ENCODE measurements at regions not wholly inside any gene's neighbourhood (a gene's known extent, or its start where the extent isn't known, plus 50 kb on each side); places are given as distances from the start of the nearest gene placed in this dataset.
A peak's percentile ranks its signal among the peaks of the same experiment; 100 is the strongest.
"Not testable (repeated sequence)": the region's sequence is repeated elsewhere in the genome, so short reads cannot be mapped to it uniquely, and the experiment has no call there.

GRCh38 chr10:118827053-118827452 lies 72.3 kb upstream of the CACUL1 start:
- H3K4me3 Mint-ChIP-seq, result no peak overlapping the region
- H3K27ac Mint-ChIP-seq, result no peak overlapping the region
- H3K9me3 Mint-ChIP-seq, result peaks cover 0 to 2% (median 0%) of the 10 kb centered on the region in 8 donors
- Histone ChIP-seq H3K4me3 (ENCODE audit: low read length in 2 of 2) (no peak overlapping the region), H3K36me3 (ENCODE audit: insufficient read depth, low read length) (no peaks in the 10 kb centered on the region), H3K27ac (ENCODE audit: low read depth, low read length) (no peak overlapping the region), H3K4me1 (ENCODE audit: insufficient read depth, low read length) (peaks cover under 1% of the 10 kb centered on the region), H3K27me3 (ENCODE audit: insufficient read depth, low read length) (no peaks in the 10 kb centered on the region), H3K9me3 (ENCODE audit: control insufficient read depth in 1 of 2, low read length in 2 of 2) (no peaks in the 10 kb centered on the region)
- DNase-seq, result no peak
- ChIA-PET POLR2A (ENCODE audit: partially characterized antibody) (no interaction called here), CTCF (ENCODE audit: partially characterized antibody) (no interaction called here)
- peaks cover 1 to 2% of the 10 kb centered on the region in 2 donors for H3K27me3 Mint-ChIP-seq
- peaks cover 0 to 4% (median 3%) of the 10 kb centered on the region in 4 donors for H3K4me1 Mint-ChIP-seq
- H3K36me3 Mint-ChIP-seq, result no peaks in the 10 kb centered on the region
- intact Hi-C loops (cut with micrococcal nuclease), result no loop called here

DNA sequence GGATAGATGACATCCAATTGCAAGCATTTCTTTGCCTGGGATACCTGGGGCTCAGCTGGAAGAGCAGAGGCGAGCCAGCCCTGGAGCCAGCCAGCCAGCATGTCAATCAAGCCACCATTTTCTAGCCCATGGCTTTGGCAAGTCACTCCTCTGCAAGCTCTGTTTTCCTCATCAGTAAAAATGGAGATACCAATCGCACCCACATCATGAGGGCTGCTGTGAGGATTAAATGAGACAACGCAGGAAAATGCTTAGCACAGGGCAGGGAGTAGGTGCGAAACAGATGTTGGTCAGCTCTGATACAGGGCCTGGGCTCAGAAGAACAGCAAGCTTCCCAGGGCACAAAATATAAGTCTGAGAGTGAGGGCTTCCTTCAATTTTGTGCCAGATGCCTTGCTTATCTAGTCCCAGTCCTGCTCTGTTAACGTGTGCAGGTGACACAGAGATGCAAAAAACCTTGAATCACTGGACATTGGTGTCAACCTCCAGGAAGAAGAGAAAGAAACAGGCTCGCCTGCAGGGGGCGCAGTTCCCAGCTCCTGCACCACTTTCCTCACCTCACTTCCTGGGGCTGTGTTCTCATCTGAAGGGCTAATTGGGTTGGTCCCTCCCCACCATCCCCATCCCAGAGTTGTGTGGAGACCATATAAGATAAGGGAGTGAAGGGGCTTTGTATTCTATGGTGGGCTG lies 72.8 kb upstream of the CACUL1 start:
- H3K9me3 Mint-ChIP-seq, result peaks cover 0 to 2% (median 0%) of the 10 kb centered on the region in 8 donors
- POLR2A ChIA-PET (ENCODE audit: partially characterized antibody), result no interaction called here
- DNase-seq, result no peak
- Histone ChIP-seq H3K27ac (ENCODE audit: low read depth, low read length) (no peak overlapping the region), H3K4me3 (ENCODE audit: low read length in 2 of 2) (no peak overlapping the region), H3K36me3 (ENCODE audit: insufficient read depth, low read length) (no peaks in the 10 kb centered on the region), H3K4me1 (ENCODE audit: insufficient read depth, low read length) (peaks cover 6% of the 10 kb centered on the region), H3K9me3 (ENCODE audit: control insufficient read depth in 1 of 2, low read length in 2 of 2) (no peaks in the 10 kb centered on the region), H3K27me3 (ENCODE audit: insufficient read depth, low read length) (no peaks in the 10 kb centered on the region)
- intact Hi-C loops (cut with micrococcal nuclease), result no loop called here
- no peak overlapping the region for H3K4me3 Mint-ChIP-seq
- H3K27ac Mint-ChIP-seq, result no peak overlapping the region
- peaks cover 1 to 2% of the 10 kb centered on the region in 2 donors for H3K27me3 Mint-ChIP-seq
- H3K36me3 Mint-ChIP-seq, result no peaks in the 10 kb centered on the region
- CTCF ChIA-PET (ENCODE audit: partially characterized antibody), result interaction anchor here (1.3 kb wide), 1 partner anchor 15 kb away, joined by 5 read pairs; no protein-coding TSS in a partner anchor
- H3K4me1 Mint-ChIP-seq, result peaks cover 0 to 8% (median 7%) of the 10 kb centered on the region in 4 donors

DNA sequence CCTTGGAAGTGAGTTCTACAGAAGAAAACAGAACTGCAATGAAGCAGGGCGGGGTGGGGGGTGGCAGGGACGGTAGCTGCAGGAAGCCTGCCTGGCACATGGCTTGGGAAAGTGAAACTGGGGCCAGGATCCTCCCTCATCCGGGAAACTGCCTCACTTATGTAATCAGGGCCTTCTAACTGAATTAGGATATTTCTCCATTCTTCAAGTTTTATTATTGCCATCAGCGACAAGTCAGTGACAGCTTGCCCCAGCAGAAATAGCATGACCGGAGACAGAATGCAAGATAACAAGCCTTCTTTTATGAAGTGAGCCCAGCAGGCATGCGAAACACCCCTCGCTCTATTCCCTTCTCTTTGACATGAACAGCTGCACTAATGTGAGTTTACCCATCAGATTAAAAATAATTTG lies 77.5 kb upstream of the CACUL1 start:
- Mint-ChIP-seq H3K27me3 (peaks cover 1 to 2% of the 10 kb centered on the region in 2 donors), H3K4me3 (peak overlapping the region in 7 of 8 donors; percentile 8 to 63 (median 29)), H3K36me3 (no peaks in the 10 kb centered on the region), H3K27ac (peak overlapping the region in 3 of 7 donors; percentile 39 to 66 (median 47)), H3K9me3 (no peaks in the 10 kb centered on the region), H3K4me1 (peaks cover 0 to 8% (median 7%) of the 10 kb centered on the region in 4 donors)
- no peaks in the 10 kb centered on the region for H3K36me3 ChIP-seq (ENCODE audit: insufficient read depth, low read length)
- H3K4me1 ChIP-seq (ENCODE audit: insufficient read depth, low read length), result peaks cover 6% of the 10 kb centered on the region
- no peaks in the 10 kb centered on the region for H3K27me3 ChIP-seq (ENCODE audit: insufficient read depth, low read length)
- CTCF ChIA-PET (ENCODE audit: partially characterized antibody), result no interaction called here
- POLR2A ChIA-PET (ENCODE audit: partially characterized antibody), result no interaction called here
- H3K4me3 ChIP-seq (ENCODE audit: low read length in 2 of 2), result no peak overlapping the region
- intact Hi-C loops (cut with micrococcal nuclease), result no loop called here
- DNase-seq, result no peak
- H3K9me3 ChIP-seq (ENCODE audit: control insufficient read depth in 1 of 2, low read length in 2 of 2), result no peaks in the 10 kb centered on the region
- H3K27ac ChIP-seq (ENCODE audit: low read depth, low read length), result no peak overlapping the region

DNA sequence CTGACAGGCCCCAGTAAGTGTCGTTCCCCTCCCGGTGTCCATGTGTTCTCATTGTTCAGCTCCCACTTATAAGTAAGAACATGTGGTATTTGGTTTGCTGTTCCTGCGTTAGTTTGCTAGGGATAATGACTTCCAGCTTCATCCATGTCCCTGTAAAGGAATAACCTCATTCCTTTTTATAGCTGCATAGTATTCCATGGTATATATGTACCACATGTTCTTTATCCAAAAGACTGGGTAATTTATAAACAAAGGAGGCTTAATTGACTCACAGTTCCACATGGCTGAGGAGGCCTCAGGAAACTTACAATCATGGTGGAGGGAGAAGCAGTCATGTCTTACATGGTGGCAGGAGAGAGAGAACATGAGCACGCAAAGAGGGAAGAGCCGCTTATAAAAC lies 79.6 kb upstream of the CACUL1 start:
- H3K4me1 Mint-ChIP-seq, result peaks cover 0 to 12% (median 7%) of the 10 kb centered on the region in 4 donors
- DNase-seq; intact Hi-C loops (cut with micrococcal nuclease): not testable (repeated sequence)

GRCh38 chr10:118835682-118836326 lies 81.0 kb upstream of the CACUL1 start:
- intact Hi-C loops (cut with micrococcal nuclease), result no loop called here
- no peaks in the 10 kb centered on the region for H3K36me3 ChIP-seq (ENCODE audit: insufficient read depth, low read length)
- no peak for DNase-seq
- Mint-ChIP-seq H3K27me3 (peaks cover 0 to 5% of the 10 kb centered on the region in 2 donors), H3K4me3 (no peak overlapping the region), H3K9me3 (peaks cover 0 to 4% (median 0%) of the 10 kb centered on the region in 8 donors), H3K27ac (no peak overlapping the region), H3K4me1 (peaks cover 3 to 21% (median 9%) of the 10 kb centered on the region in 4 donors), H3K36me3 (no peaks in the 10 kb centered on the region)
- ChIA-PET POLR2A (ENCODE audit: partially characterized antibody) (no interaction called here), CTCF (ENCODE audit: partially characterized antibody) (no interaction called here)
- no peaks in the 10 kb centered on the region for H3K9me3 ChIP-seq (ENCODE audit: control insufficient read depth in 1 of 2, low read length in 2 of 2)
- H3K4me3 ChIP-seq (ENCODE audit: low read length in 2 of 2), result no peak overlapping the region
- no peaks in the 10 kb centered on the region for H3K27me3 ChIP-seq (ENCODE audit: insufficient read depth, low read length)
- H3K27ac ChIP-seq (ENCODE audit: low read depth, low read length), result no peak overlapping the region
- H3K4me1 ChIP-seq (ENCODE audit: insufficient read depth, low read length), result peaks cover 6% of the 10 kb centered on the region

More for the DNA sequence above, 79.6 kb upstream of the CACUL1 start:
- H3K27me3 Mint-ChIP-seq; H3K27me3 ChIP-seq (ENCODE audit: insufficient read depth, low read length); H3K36me3 ChIP-seq (ENCODE audit: insufficient read depth, low read length); H3K36me3 Mint-ChIP-seq; H3K4me1 ChIP-seq (ENCODE audit: insufficient read depth, low read length); H3K9me3 ChIP-seq (ENCODE audit: control insufficient read depth in 1 of 2, low read length in 2 of 2); CTCF ChIA-PET (ENCODE audit: partially characterized antibody); POLR2A ChIA-PET (ENCODE audit: partially characterized antibody); H3K4me3 Mint-ChIP-seq; H3K27ac Mint-ChIP-seq; H3K9me3 Mint-ChIP-seq; H3K27ac ChIP-seq (ENCODE audit: low read depth, low read length); H3K4me3 ChIP-seq (ENCODE audit: low read length in 2 of 2): not testable (repeated sequence)

DNA sequence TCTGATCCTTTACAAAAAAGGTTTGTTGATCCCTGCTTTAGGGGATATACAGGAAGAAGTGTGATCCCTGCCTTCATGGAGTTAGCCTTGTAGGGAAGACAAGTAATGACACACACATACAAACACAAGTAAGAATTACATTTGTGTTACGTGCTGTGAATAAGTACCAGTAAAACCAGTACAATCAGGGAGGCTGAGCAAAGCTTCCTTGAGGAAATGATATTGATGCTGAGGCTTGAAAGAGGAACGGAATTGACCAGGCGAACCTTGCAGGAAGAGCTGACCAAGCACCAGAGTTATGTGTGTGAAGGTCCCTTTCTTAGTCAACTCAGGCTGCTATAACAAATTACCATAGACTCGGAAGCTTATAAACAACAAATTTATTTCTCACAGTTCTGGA lies 83.6 kb upstream of the CACUL1 start:
- POLR2A ChIA-PET (ENCODE audit: partially characterized antibody), result no interaction called here
- Histone ChIP-seq H3K36me3 (ENCODE audit: insufficient read depth, low read length) (no peaks in the 10 kb centered on the region), H3K9me3 (ENCODE audit: control insufficient read depth in 1 of 2, low read length in 2 of 2) (no peaks in the 10 kb centered on the region), H3K4me3 (ENCODE audit: low read length in 2 of 2) (no peak overlapping the region), H3K27ac (ENCODE audit: low read depth, low read length) (no peak overlapping the region), H3K4me1 (ENCODE audit: insufficient read depth, low read length) (no peaks in the 10 kb centered on the region), H3K27me3 (ENCODE audit: insufficient read depth, low read length) (no peaks in the 10 kb centered on the region)
- H3K27ac Mint-ChIP-seq, result no peak overlapping the region
- no peaks in the 10 kb centered on the region for H3K36me3 Mint-ChIP-seq
- H3K4me3 Mint-ChIP-seq, result no peak overlapping the region
- intact Hi-C loops (cut with micrococcal nuclease), result no loop called here
- peaks cover 0 to 4% (median 0%) of the 10 kb centered on the region in 8 donors for H3K9me3 Mint-ChIP-seq
- H3K4me1 Mint-ChIP-seq, result peaks cover 0 to 13% (median 3%) of the 10 kb centered on the region in 4 donors
- H3K27me3 Mint-ChIP-seq, result peaks cover 0 to 4% of the 10 kb centered on the region in 2 donors
- DNase-seq, result no peak
- CTCF ChIA-PET (ENCODE audit: partially characterized antibody), result interaction anchor here (1.2 kb wide), 1 partner anchor 10 kb away, joined by 3 read pairs; no protein-coding TSS in a partner anchor

GRCh38 chr10:118839348-118839747 lies 84.6 kb upstream of the CACUL1 start:
- POLR2A ChIA-PET (ENCODE audit: partially characterized antibody), result no interaction called here
- CTCF ChIA-PET (ENCODE audit: partially characterized antibody), result no interaction called here
- H3K27me3 ChIP-seq (ENCODE audit: insufficient read depth, low read length), result no peaks in the 10 kb centered on the region
- H3K9me3 ChIP-seq (ENCODE audit: control insufficient read depth in 1 of 2, low read length in 2 of 2), result no peaks in the 10 kb centered on the region
- no peak for DNase-seq
- Mint-ChIP-seq H3K4me1 (peaks cover 0 to 13% (median 3%) of the 10 kb centered on the region in 4 donors), H3K4me3 (no peak overlapping the region), H3K9me3 (peaks cover 0 to 4% (median 0%) of the 10 kb centered on the region in 8 donors), H3K27me3 (peaks cover 0 to 4% of the 10 kb centered on the region in 2 donors), H3K36me3 (no peaks in the 10 kb centered on the region), H3K27ac (no peak overlapping the region)
- H3K4me3 ChIP-seq (ENCODE audit: low read length in 2 of 2), result no peak overlapping the region
- no peaks in the 10 kb centered on the region for H3K4me1 ChIP-seq (ENCODE audit: insufficient read depth, low read length)
- no peaks in the 10 kb centered on the region for H3K36me3 ChIP-seq (ENCODE audit: insufficient read depth, low read length)
- H3K27ac ChIP-seq (ENCODE audit: low read depth, low read length), result no peak overlapping the region
- intact Hi-C loops (cut with micrococcal nuclease), result no loop called here
